HEK293 (cell line): ENCODE measurements at regions not wholly inside any gene's neighbourhood (a gene's known extent, or its start where the extent isn't known, plus 50 kb on each side); places are given as distances from the start of the nearest gene placed in this dataset.

Source experiments
- CTCF ChIA-PET: fragments of 350-600 bp; formaldehyde crosslinking; extraction: SDS; loops from one replicate; lab custom pipeline; 2021; ENCODE audit warnings: antibody characterized with exemption; lab: Yijun Ruan, JAX
- POLR2A ChIA-PET: fragments of 300-600 bp; formaldehyde crosslinking; extraction: SDS; loops from one replicate; lab custom pipeline; 2020; ENCODE audit warnings: antibody characterized with exemption, inconsistent platforms; lab: Yijun Ruan, JAX
- H3K27ac ChIP-seq: fragments of 200-500 bp; sonication (Bioruptor generic); 2 replicates; pipeline ENCODE4 v1.5.1; 2014; ENCODE audit warnings: low read depth, low read length, control low read depth, inconsistent platforms; ENCODE audit errors: extremely low read depth
- H3K36me3 ChIP-seq, 2 experiments: fragments of 200-500 bp in 1 of 2; sonication (Bioruptor generic) in 1 of 2; 1 replicate in 1 of 2; 2 replicates in 1 of 2; pipeline ENCODE4 v1.5.1; 2014 to 2017; ENCODE audit warnings: inconsistent platforms in 2 of 2, low read length in 2 of 2; ENCODE audit not compliant: control insufficient read depth in 2 of 2, insufficient read depth in 1 of 2
- H3K4me1 ChIP-seq: fragments of 200-500 bp; sonication (Bioruptor generic); 2 replicates; pipeline ENCODE4 v1.5.1; 2014; ENCODE audit warnings: mild to moderate bottlenecking, low read length, inconsistent platforms; ENCODE audit not compliant: control insufficient read depth, insufficient read depth
- H3K4me3 ChIP-seq: 2 replicates; pipeline ENCODE4 v1.5.1; 2011; ENCODE audit warnings: low read depth, mild to moderate bottlenecking, control low read depth, low read length, moderate library complexity
- H3K9me3 ChIP-seq: fragments of 200-500 bp; sonication (Bioruptor generic); 2 replicates; pipeline ENCODE4 v1.5.1; 2014; ENCODE audit warnings: low read depth, low read length, inconsistent platforms; ENCODE audit not compliant: control insufficient read depth, insufficient read depth
- GFI1B ChIP-seq: fragments of 450-650 bp; formaldehyde crosslinking; IDR thresholded peaks from 2 replicates; pipeline ENCODE4 v1.5.1; 2016; ENCODE audit warnings: missing biosample characterization, missing genetic modification characterization
- IKZF3 ChIP-seq: fragments of 450-650 bp; IDR thresholded peaks from 2 replicates; pipeline ENCODE4 v1.5.0; 2018; ENCODE audit warnings: missing biosample characterization, mild to moderate bottlenecking, missing genetic modification characterization, moderate library complexity
- INSM2 ChIP-seq: fragments of 450-650 bp; formaldehyde crosslinking; IDR thresholded peaks from 2 replicates; pipeline ENCODE4 v1.5.1; 2016; ENCODE audit warnings: missing biosample characterization, missing genetic modification characterization
- KLF1 ChIP-seq: fragments of 450-650 bp; formaldehyde crosslinking; IDR thresholded peaks from 2 replicates; pipeline ENCODE4 v1.5.1; 2016; ENCODE audit warnings: missing biosample characterization, missing genetic modification characterization
- PATZ1 ChIP-seq: fragments of 450-650 bp; formaldehyde crosslinking; IDR thresholded peaks from 2 replicates; pipeline ENCODE4 v1.5.1; 2016; ENCODE audit warnings: missing biosample characterization, missing genetic modification characterization
- PRDM10 ChIP-seq: fragments of 450-650 bp; formaldehyde crosslinking; IDR thresholded peaks from 2 replicates; pipeline ENCODE4 v1.5.1; 2016; ENCODE audit warnings: missing biosample characterization, missing genetic modification characterization
- SP2 ChIP-seq: fragments of 450-650 bp; formaldehyde crosslinking; IDR thresholded peaks from 2 replicates; pipeline ENCODE4 v1.5.1; 2016; ENCODE audit warnings: missing biosample characterization, missing genetic modification characterization
- ZBTB17 ChIP-seq: fragments of 450-650 bp; formaldehyde crosslinking; IDR thresholded peaks from 2 replicates; pipeline ENCODE4 v1.5.1; 2016; ENCODE audit warnings: missing biosample characterization, missing genetic modification characterization
- ZBTB21 ChIP-seq: fragments of 450-650 bp; formaldehyde crosslinking; IDR thresholded peaks from 2 replicates; pipeline ENCODE4 v1.5.1; 2017; ENCODE audit warnings: missing biosample characterization, missing genetic modification characterization
- ZBTB48 ChIP-seq: fragments of 450-650 bp; formaldehyde crosslinking; IDR thresholded peaks from 2 replicates; pipeline ENCODE4 v1.5.1; 2016; ENCODE audit warnings: missing biosample characterization, missing genetic modification characterization
- ZEB2 ChIP-seq: fragments of 450-650 bp; formaldehyde crosslinking; IDR thresholded peaks from 2 replicates; pipeline ENCODE4 v1.5.1; 2016; ENCODE audit warnings: missing biosample characterization, missing genetic modification characterization
- ZFHX2 ChIP-seq: fragments of 450-650 bp; formaldehyde crosslinking; conservative IDR thresholded peaks from 2 replicates; pipeline ENCODE4 v1.5.1; 2016; ENCODE audit warnings: missing biosample characterization, missing genetic modification characterization
- ZIC2 ChIP-seq: fragments of 450-650 bp; formaldehyde crosslinking; IDR thresholded peaks from 2 replicates; pipeline ENCODE4 v1.5.1; 2016; ENCODE audit warnings: missing biosample characterization, missing genetic modification characterization
- ZNF114 ChIP-seq: fragments of 450-650 bp; formaldehyde crosslinking; IDR thresholded peaks from 2 replicates; pipeline ENCODE4 v1.5.0; 2017; ENCODE audit warnings: missing biosample characterization, missing genetic modification characterization
- ZNF121 ChIP-seq: fragments of 450-650 bp; formaldehyde crosslinking; IDR thresholded peaks from 2 replicates; pipeline ENCODE4 v1.5.1; 2016; ENCODE audit warnings: missing biosample characterization, missing genetic modification characterization
- ZNF18 ChIP-seq: fragments of 450-650 bp; formaldehyde crosslinking; IDR thresholded peaks from 2 replicates; pipeline ENCODE4 v1.5.1; 2016; ENCODE audit warnings: missing biosample characterization, missing genetic modification characterization
- ZNF184 ChIP-seq: fragments of 450-650 bp; IDR thresholded peaks from 2 replicates; pipeline ENCODE4 v1.5.1; 2018; ENCODE audit warnings: missing biosample characterization, mild to moderate bottlenecking, missing genetic modification characterization
- ZNF19 ChIP-seq: fragments of 450-650 bp; formaldehyde crosslinking; IDR thresholded peaks from 2 replicates; pipeline ENCODE4; 2016; ENCODE audit warnings: missing biosample characterization, missing genetic modification characterization, low read depth
- ZNF341 ChIP-seq: fragments of 450-650 bp; formaldehyde crosslinking; IDR thresholded peaks from 2 replicates; pipeline ENCODE4; 2016; ENCODE audit warnings: low read depth, missing biosample characterization, missing genetic modification characterization
- ZNF510 ChIP-seq: fragments of 450-650 bp; formaldehyde crosslinking; IDR thresholded peaks from 2 replicates; pipeline ENCODE4 v1.5.1; 2018; ENCODE audit warnings: mild to moderate bottlenecking, missing genetic modification characterization, missing biosample characterization; ENCODE audit not compliant: insufficient replicate concordance
- ZNF704 ChIP-seq: fragments of 450-650 bp; formaldehyde crosslinking; IDR thresholded peaks from 2 replicates; pipeline ENCODE4 v1.5.1; 2016; ENCODE audit warnings: missing biosample characterization, missing genetic modification characterization
- ZNF777 ChIP-seq: fragments of 450-650 bp; formaldehyde crosslinking; IDR thresholded peaks from 2 replicates; pipeline ENCODE4 v1.5.1; 2017; ENCODE audit warnings: missing biosample characterization, missing genetic modification characterization, borderline replicate concordance

- POLR2A ChIA-PET = no interaction called here
- Histone ChIP-seq H3K36me3 (no peaks in the 10 kb centered on the region; a peak in 1 of 3 replicates), H3K4me3 (no peak overlapping the region), H3K9me3 (peaks cover 7% of the 10 kb centered on the region), H3K27ac (no peak overlapping the region), H3K4me1 (no peaks in the 10 kb centered on the region)
- TF ChIP-seq ZNF704 (tag by site-specific recombination) (no peak; the same call in 1 of the 2 replicates), INSM2 (tag by site-specific recombination) (0 out of 2 replicates have a peak, but pooled peaks have one; percentile 5), GFI1B (tag by site-specific recombination) (0 out of 2 replicates have a peak, but pooled peaks have one; percentile 62), ZIC2 (no peak), ZBTB17 (tag by site-specific recombination) (0 out of 2 replicates have a peak, but pooled peaks have one; percentile 11), SP2 (no peak), ZNF18 (tag by site-specific recombination) (no peak)
- CTCF ChIA-PET = no interaction called here
Observed at GRCh38 chr19:37313335-37313627, 57.6 kb upstream of the ZNF527 start.

- POLR2A ChIA-PET = interaction anchor here (0.6 to 1.5 kb wide), 14 partner anchors 17 to 790 kb away, joined by 3 to 38 read pairs (median 6); partner anchors contain the start of genes WDR87, ZNF260, ZNF383 and ZNF420
- Histone ChIP-seq H3K27ac (peak overlapping the region; percentile 88), H3K4me1 (0 out of 2 replicates have a peak, but pooled peaks cover 2% of the 10 kb centered on the region), H3K9me3 (no peaks in the 10 kb centered on the region; the same call in none of the 2 replicates), H3K4me3 (peak overlapping the region; percentile 71), H3K36me3 (peaks cover 21 to 23% of the 10 kb centered on the region in 2 experiments)
- CTCF ChIA-PET = interaction anchor here (0.5 to 0.7 kb wide), 2 partner anchors 68 to 898 kb away, joined by 3 to 4 read pairs; no protein-coding TSS in a partner anchor
- TF ChIP-seq ZNF510 (tag by site-specific recombination) = no peak
- 0 out of 2 replicates have a peak, but pooled peaks have one; percentile 53 for TF ChIP-seq ZEB2 (tag by site-specific recombination)
- TF ChIP-seq PRDM10 (tag by site-specific recombination) = peak; percentile 60; the same call in 1 of the 2 replicates
- TF ChIP-seq ZNF777 (tag by site-specific recombination) = no peak; the same call in 1 of the 2 replicates
- no peak for TF ChIP-seq IKZF3 (tag by site-specific recombination)
- no peak for TF ChIP-seq ZNF114 (tag by site-specific recombination)
- TF ChIP-seq ZFHX2 (tag by site-specific recombination) = peak; percentile 85
- no peak for TF ChIP-seq PATZ1 (tag by site-specific recombination)
- TF ChIP-seq ZNF184 (tag by site-specific recombination) = no peak; the same call in 1 of the 2 replicates
- TF ChIP-seq ZBTB48 = no peak
- TF ChIP-seq ZNF341 (tag by site-specific recombination) = peak; percentile 65
- TF ChIP-seq ZNF121 (tag by site-specific recombination) = no peak
- TF ChIP-seq ZNF19 (tag by site-specific recombination) = no peak
- TF ChIP-seq ZBTB21 = peak; percentile 75
- TF ChIP-seq KLF1 (tag by site-specific recombination) = no peak
Observed at GRCh38 chr19:37317403-37318209, 53.3 kb upstream of the ZNF527 start.
